Stimulated activated CD8-positive, alpha-beta memory T cell treated with anti-CD3 and anti-CD28 coated beads, Interleukin-7, amount 100 ng/mL, for 4 hours (primary cell): ENCODE measurements at regions not wholly inside any gene's neighbourhood (a gene's known extent, or its start where the extent isn't known, plus 50 kb on each side); places are given as distances from the start of the nearest gene placed in this dataset.
"Not testable (repeated sequence)": the region's sequence is repeated elsewhere in the genome, so short reads cannot be mapped to it uniquely, and the experiment has no call there.

Source experiments
- DNase-seq, 2 donors: peaks; one replicate each; pipeline ENCODE4 v3.0.0-alpha.2; 2020; ENCODE audit warnings: low read depth in 2 of 2

DNA sequence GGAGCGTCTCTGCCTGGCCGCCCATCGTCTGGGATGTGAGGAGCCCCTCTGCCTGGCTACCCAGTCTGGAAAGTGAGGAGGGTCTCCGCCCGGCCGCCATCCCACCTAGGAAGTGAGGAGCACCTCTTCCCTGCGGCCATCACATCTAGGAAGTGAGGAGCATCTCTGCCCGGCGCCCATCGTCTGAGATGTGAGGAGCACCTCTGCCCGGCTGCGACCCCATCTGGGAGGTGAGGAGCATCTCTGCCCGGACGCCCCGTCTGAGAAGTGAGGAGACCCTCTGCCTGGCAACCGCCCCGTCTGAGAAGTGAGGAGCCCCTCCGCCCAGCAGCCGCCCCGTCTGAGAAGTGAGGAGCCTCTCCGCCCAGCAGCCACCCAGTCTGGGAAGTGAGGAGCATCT, 84.5 kb downstream of the IDS start:
- not testable (repeated sequence) for DNase-seq

DNA sequence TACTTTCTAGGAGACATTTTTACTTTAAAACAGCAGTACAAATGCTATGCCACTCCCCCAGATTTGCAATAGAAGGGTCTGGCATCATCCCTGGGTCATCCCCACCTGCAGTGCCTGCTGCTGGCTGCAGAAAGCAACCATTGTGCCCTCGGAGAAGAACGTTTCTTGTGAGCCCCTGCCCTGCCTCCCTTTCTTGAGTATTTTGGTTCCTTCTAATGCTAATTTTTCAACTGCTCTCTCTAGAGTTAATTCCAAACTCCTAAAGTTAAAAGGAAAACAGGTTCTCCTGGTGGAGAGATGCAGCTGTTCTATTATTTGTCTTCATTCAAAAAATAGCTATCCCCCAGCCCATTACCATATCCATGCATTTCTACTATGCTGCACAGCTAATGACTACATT, 107.1 kb downstream of the IDS start:
- no peak for DNase-seq

DNA sequence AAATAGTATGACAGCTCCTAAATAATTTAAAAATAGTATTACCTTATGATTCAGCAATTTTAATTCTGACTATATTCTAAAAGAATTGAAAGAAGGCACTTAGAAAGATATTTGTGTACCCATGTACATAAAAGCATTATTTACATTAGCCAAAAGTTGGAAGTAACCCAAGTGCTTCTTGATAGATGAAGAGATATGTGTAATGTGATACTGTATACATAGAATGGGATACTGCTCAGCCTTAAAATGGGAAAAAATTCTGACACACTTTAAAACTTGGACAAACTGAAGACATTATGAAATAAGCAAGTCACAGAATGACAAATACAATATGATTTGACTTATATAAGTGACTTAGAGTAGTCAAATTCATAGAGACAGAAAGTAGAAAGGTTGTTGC, 112.2 kb downstream of the IDS start:
- DNase-seq, result no peak

DNA sequence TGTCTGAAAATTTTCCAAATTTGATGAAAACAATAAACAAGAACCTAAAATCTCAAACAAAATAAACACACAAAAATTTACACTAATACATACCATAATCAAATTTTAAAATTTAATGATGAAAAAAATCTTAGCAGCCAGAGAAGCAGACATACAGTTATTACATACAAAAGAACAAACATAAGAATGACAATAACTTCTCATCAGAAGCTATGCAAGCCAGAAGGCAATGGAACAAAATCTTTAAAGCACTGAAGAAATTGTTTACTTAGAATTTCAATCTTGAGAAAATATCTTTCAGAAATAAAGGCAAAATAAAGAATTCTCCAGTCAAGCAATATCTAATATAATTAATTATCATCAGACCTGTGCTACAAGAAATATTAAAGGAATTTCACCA, 121.3 kb downstream of the IDS start:
- DNase-seq, result no peak

DNA sequence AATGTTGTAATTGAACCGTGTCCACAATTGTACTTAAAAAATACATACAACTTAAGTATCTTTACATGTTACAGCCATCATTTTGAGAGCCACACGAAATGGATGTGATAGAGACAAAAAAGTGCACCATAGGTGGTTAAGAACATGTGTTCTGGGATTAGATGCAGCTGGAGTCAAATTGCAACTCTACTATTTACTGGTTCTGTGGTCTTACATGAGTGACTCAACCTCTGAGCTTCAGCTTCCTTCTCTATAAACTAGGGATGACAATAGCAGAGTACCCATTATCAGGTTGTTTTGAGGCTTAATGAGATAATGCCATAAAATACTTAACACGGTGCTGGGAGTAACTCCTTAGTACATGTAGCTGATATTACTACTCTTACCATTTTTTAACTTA, 130.4 kb downstream of the IDS start:
- no peak for DNase-seq

DNA sequence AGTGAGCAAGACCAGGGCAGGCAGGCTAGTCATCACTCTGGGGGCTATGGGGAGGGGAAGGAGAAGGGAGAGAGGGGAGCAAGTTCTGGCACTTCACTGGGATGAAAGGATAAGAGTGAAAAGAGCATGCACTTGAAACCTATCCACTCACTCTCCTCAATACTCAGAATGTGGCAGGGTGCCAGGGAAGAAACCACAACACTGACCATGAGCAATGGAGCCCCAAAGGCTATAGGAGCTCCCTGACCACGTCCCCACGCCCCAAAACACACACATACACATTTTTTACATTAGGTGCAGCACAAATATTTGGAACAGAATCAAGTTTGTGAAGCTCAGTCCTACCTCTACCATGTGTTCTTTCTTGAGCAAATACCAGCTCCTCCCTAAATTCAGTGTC, 132.2 kb downstream of the IDS start:
- DNase-seq, result no peak

DNA sequence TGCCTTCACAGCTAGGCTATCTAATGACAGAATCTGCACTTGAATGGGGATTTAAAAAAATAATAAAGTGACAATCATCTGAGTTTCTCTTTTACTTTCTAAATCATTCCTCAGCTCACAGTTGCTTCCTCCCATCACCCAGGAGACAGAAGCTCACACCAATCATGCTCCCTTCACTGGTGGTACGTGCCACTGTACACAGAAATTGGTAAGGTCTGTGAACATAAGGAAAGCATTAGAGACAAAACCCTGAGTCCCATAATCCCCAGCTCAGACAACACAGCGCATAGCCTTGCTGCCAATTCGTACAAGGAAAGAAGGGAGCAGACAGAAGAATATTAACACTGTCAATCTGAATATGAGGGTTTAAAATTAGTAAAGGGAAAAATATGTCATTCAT, 133.1 kb downstream of the IDS start:
- no peak for DNase-seq

DNA sequence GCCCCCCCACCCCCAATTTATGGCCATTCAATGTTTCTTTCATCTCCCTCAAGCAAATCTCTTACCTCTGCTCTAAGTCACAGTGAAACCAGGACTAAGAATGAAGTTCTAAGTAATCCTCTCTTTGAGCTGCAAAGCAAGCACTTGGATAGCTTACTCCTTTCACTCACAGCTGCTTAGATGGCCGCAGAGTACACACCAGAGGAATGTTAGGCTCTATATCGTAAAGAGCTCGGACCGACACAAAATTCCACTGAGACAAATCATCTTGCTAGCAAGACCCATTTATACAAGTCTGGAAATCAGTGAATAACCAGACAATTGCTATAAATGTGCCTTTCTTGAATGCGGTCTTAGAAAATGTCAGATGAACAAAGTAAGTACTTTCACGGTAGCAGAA, 135.0 kb downstream of the IDS start:
- no peak for DNase-seq

DNA sequence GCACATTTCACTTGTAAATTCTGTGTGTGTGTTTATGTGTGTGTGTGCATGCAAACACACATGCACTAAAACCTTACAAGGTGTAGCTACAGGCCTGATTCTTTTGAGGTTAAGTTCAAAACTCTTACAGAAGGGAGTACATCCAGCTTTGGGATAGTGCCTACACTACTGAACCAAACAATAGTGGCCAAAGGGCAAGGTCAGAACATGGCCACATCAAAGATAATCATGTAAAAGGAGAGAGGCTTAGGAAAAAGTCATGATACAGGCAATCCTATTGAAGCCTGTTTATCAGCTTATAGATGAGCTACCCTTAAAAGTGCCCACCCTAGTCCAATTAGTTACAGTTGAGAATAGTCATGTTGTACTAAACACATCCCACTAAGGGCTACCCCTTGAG, 139.6 kb downstream of the IDS start:
- no peak for DNase-seq

DNA sequence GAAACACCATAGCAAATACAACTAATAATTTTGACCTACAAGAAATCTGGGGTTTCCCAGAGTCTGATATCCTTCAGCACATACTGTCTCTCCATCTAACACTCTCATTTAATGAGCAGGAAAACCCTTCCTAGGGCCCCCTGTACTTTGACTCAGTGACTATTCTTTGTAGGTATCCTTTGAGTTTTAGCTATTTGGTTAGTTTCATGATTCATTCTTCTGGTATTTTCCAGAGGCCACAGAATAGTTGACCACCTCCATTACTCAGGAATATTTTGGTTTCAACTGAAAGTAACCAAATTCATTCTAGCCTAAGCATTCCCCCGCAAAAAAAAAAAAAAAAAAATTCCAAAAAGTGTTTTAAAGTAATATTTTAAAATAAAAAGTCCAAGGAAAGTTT, 140.0 kb downstream of the IDS start:
- no peak for DNase-seq

DNA sequence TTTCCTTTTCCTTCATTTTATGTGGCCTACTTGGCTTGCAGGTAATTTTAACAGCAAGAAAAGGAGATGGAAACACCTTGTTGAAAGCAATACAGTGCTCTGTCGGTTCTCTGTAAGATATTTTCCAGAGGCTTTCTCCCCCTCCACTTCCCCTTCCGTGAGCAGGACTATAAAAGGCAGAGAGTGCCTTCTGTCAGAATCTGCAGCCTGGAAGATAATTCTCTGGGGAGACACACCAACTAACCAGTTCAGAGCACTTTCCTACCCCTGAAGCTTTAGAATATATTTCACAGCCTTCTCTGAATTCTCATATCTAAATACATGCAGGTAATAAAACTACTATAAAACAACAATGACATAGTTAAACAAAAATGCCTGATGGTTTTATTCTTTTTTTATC, 141.1 kb downstream of the IDS start:
- DNase-seq, result no peak

DNA sequence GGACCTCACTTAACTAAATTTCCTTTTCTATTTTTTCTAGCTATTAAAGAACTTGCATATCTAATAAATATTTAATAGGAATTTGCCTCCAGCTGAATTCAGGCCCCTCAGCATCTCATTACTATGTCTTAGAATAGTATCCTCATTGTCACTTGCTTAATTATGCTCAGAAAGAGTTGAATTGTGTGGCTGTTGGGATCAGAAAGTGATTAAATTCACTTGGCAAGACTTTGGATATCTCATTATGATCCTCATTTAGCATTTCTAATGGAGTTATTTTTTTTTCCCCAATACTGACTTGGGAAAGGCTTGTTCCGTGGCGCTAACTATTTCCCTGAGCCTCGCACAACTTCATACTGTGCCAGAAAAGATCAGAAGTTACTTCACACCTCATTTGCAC, 158.8 kb downstream of the IDS start:
- DNase-seq, result no peak

DNA sequence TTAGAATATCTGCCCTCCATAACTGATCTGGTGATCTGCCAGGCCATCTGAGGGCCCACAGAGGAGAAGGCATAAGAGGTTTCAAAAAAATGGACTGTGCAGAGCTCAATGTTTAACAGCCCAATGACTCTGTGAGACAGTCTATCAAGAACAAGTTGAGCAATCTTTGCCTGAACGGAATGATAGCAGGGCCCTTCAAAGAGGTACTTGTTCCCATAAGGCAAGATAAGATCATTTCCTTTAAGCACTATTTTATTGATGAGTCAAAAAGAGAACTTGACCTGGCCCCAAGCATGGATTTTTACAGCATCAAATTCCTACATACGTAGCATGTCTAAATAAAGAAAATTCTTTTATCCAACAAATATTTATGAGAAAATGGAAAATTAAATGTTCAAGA, 182.8 kb downstream of the IDS start:
- no peak for DNase-seq

DNA sequence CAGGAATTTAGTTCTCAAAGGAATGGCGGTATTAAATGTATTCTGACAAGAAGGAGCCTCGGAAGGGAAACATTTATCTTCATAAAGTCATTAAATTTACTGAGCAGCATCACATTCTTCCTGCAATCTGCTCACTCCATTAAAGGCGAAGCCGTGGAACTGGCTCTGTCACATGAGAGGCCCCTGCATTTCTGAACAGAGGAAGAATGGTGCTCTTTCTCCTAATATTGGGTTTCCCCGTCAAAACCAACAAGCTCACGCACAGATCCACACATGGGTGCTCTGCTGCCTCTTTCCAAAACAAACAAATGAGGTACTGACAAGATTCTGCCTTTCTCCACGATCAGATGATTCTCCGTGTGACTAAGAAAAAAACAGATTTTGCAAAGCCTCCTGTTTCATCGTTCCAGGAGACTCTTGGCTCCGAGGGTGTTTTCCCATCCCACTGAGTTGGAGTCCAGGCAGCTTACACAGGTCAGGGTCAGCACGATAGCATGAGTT, 191.2 kb downstream of the IDS start:
- DNase-seq, result no peak

DNA sequence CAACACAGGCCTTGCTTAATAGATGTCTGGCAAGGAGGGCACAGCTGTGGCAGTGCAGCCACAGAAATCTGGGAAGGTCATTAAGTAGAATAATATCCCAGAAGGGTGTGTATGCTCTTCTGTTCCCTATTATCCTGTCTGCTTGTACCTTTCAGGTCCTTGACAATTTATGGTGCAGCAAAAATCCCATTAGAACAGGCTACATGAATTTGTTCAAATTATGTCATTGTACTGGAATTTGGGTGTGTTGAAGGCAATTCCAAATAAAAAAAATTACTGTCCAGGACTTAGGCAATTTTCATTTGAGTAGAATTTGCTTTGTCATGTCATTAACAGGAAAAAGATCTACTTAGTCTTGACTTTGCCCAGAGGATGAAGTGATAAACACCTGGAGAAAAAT, 192.1 kb downstream of the IDS start:
- no peak for DNase-seq

DNA sequence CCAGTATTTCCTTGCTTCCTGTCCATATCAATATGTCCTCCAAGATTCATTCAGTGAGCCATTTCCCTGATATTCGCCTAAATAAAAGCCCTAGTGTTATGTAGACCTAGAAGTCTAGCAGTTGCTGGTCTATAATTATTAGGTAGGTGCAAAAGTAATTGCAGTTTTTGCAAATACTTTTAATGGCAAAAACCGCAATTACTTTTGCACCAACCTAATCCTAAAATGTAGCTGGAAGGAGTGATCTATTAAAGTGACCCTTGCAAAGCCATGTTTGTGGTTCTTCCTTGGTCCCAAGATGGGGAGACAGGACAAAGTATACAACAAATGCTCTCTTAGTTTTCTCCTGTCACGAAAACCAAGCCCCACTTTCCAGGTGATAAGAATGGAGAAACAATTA, 193.0 kb downstream of the IDS start:
- no peak for DNase-seq

DNA sequence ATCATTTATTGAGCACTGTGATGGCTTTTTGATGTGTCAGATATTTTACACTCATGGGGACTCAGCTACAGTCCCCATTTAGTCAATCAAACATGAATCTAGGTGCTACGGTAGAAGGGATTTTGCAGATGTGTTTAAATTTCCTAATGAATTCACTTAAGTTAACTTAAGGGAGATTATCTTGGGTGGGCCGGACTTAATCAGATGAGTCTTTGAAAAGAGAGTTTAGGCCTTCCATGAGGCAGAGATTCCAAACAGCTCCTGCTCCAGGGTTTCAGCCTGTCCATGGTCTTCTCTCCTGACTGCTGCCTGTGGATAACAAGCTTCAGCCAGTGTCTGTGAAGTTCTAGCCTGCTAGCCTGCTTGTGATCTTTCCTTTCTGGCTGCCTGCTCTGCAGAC, 202.4 kb downstream of the IDS start:
- no peak for DNase-seq

DNA sequence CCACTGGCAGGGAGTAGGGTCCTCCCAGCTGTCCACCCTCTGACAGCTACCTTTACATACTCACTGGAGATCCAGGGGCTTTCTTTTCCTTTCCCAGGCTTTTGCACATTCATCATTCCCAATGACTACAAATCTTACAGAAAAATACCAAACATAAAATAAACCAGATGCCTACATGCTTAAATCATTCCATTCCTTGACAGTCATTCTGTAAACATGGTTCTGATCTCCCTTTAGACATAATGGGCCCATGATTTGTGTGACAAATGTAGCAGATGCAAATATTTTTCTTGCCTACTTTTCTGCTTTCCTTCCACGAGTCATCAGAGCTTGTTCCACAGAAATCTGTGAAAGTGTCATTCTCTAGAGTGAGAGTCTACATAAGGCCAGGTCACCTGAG, 207.0 kb downstream of the IDS start:
- DNase-seq, result no peak

DNA sequence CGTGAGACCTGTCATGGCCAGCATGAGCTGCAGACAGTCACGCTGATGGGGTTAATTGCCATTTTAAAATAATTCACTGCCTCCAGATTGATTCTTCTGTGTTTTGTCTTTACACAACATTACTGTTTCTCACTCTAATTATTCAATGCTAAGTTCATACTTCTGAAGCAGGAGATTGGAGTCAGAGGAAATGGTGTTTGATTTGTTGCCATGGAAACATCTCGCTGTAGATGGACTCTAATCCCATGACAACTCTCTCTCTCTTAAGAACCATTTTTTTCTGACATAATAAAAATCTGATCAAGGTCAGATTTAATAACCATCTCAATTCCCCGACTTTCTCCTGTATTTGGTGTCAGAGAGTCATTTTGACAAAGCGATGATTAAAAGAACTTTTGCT, 209.0 kb downstream of the IDS start:
- DNase-seq, result no peak

DNA sequence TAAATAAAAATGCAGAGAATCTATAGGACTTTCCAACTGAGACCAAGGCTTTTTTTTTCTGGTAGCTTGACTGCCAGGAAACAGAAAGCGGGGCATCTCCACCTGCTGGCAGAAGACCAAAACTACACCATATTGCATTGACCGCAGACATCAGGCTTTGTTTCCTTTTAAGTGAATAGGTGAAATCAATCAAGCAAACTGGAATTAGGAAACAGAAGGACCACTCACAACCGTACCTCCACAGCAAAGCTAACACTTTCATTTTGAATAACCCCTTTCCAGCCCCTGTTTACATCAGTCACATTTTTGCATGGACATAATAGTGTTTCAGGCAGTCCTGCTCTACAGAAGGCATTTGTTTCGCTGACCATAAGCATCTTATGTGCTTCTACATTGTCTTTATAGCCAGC, 218.2 kb downstream of the IDS start:
- DNase-seq, result peak; percentile 1 to 5

DNA sequence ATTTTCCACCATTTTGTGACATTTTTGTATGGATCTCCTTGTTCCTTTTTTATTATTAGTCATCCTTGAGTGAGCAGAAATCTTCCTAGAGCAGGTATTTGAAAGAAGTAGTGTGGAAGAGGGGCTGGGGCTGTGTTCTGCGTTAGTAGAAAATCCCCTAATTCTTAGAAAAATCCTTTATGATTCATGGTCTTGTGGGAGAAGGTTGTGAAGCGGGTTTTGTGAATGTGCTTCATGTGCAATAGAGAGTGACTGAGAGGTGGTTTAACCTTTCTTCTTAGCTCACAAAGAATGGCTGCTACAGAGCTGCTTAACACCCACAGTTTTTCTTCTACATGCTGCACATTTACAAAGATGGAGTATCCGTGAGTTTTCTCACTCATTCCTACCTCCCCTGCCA, 220.5 kb downstream of the IDS start:
- DNase-seq, result no peak

DNA sequence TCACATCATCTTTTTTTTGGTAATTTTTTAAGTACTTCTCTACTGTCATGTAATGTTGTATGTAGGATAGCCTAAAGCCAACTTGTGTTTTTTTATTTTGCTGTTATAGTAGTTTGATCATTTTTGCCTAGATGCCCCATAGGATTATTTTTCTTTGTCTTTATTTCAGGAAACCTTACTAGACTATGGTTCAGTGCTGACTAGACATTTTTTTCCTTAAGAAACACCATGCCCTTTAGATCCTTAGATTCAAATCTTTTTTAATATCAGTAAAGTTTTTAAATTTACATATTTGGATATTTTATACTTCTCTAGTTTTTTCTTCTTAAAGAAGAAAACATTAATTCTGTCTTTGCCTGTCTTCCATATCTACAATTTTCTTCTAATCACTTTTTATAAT, 221.3 kb downstream of the IDS start:
- DNase-seq, result no peak

DNA sequence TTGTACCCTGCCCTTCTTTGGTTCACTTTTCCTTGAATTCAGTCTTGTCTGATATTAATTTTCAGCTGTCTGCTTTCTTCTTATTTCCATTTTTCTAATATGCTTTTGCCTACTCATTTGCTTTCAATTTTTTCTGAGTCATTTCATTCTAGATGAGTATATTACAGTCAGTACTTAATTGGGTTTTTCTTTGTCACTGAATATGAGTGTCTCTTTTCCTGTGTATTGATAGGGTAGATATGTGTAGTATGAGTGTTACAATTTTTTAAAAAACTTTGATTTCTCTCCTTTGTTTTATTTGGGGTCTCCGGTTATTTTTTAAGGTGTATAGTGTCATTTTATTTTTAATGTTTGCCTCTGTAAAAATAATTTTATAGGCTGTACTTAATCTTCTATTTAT, 222.2 kb downstream of the IDS start:
- no peak for DNase-seq

DNA sequence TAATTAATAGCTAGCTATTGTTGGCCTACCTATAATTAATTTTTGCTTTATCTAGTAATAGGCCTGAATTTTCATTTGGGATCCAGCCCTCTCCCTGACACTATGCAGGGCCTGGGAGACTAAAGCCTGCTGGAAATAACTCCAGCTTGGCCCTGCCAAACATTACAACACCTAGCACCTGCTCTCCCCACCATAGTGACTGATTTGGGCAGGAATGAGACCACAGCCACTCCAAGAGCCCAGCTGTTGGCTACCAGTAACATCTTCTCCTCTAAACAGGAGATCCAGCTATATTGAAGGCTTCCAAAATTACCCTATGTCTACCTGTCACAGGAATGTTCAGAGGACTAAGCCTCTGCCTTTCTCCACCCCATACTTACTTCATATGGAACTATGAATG, 225.1 kb downstream of the IDS start:
- DNase-seq, result no peak

DNA sequence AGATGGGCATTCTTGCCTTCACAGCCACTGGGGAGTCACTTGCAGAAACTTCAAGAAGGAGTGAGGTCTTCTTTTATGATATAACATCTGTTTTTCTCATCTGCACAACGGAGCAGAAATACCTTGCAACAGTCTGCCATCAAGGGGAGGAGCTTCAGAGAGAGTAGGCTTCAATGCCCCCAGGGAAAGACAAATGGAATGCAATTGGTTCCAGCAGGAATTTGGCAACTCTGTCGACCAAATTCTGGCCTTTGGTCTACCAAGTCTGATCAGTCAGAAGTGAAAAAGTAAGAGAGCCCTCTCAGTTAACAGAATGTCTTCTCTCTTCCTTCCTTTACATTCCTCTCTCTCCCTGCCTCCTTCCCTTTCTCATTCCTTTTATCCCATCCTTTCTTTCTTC, 229.3 kb downstream of the IDS start:
- DNase-seq, result no peak
